ENCODE measurements at regions not wholly inside any gene's neighbourhood (a gene's known extent, or its start where the extent isn't known, plus 50 kb on each side); places are given as distances from the start of the nearest gene placed in this dataset.
A peak's percentile ranks its signal among the peaks of the same experiment; 100 is the strongest.

GRCh38 chr13:60335531-60335930 lies 61.5 kb upstream of the TDRD3 start:
- Histone ChIP-seq H2AFZ (ENCODE audit: low read length) (no peak overlapping the region), H3K27me3 (replicated peaks in 1 of 4; ENCODE audit: control insufficient read depth in 3 of 4, extremely low read depth in 1 of 4, insufficient read depth in 3 of 4, low read length in 3 of 4) (no peaks in the 10 kb centered on the region), H3K56ac (replicated peaks; ENCODE audit: insufficient read length, low read depth, low read length) (no peak overlapping the region), H4K20me1 (replicated peaks in 1 of 2; ENCODE audit: control insufficient read depth in 1 of 2, insufficient read depth in 2 of 2, low read length in 2 of 2) (no peaks in the 10 kb centered on the region), H3K23me2 (ENCODE audit: low read depth, low read length) (no peaks in the 10 kb centered on the region), H3K18ac (ENCODE audit: extremely low read depth, low read length) (no peak overlapping the region), H4K5ac (ENCODE audit: insufficient read length, low read depth, low read length) (no peak overlapping the region), H3K9ac (replicated peaks in 1 of 4; ENCODE audit: extremely low read depth in 1 of 4, low read depth in 3 of 4, low read length in 3 of 4) (no peak overlapping the region), H2AK5ac (ENCODE audit: low read depth, low read length) (no peak overlapping the region), H3K79me2 (ENCODE audit: control insufficient read depth in 1 of 2, insufficient read depth in 2 of 2, low read length in 2 of 2) (no peaks in the 10 kb centered on the region), H4K91ac (replicated peaks; ENCODE audit: insufficient read length, low read length) (no peak overlapping the region), H3K4ac (replicated peaks; ENCODE audit: insufficient read length, low read depth, low read length) (no peak overlapping the region), H3K27ac (ENCODE audit: low read depth, low read length) (no peak overlapping the region), H2BK15ac (ENCODE audit: low read length) (no peak overlapping the region), H2BK12ac (ENCODE audit: low read depth, low read length) (no peak overlapping the region), H2BK20ac (ENCODE audit: low read length) (no peak overlapping the region), H3K4me3 (ENCODE audit: extremely low read depth in 1 of 4, insufficient read depth in 2 of 4, low read depth in 3 of 4, low read length in 4 of 4) (no peak overlapping the region), H3K36me3 (ENCODE audit: control insufficient read depth in 2 of 4, insufficient read depth in 4 of 4, low read length in 3 of 4) (no peaks in the 10 kb centered on the region), H3K14ac (ENCODE audit: insufficient read length) (no peak overlapping the region), H3K4me2 (ENCODE audit: insufficient read depth in 1 of 2, low read depth in 2 of 2, low read length in 2 of 2) (no peak overlapping the region), H3K23ac (ENCODE audit: insufficient read length) (no peak overlapping the region), H2BK5ac (ENCODE audit: low read depth, low read length) (no peak overlapping the region), H3K4me1 (replicated peaks in 1 of 4; ENCODE audit: control insufficient read depth in 3 of 4, insufficient read depth in 4 of 4, low read length in 3 of 4) (peaks cover 0 to 7% (median 0%) of the 10 kb centered on the region in 4 experiments; a peak in 1 of 7 replicates), H3K9me3 (ENCODE audit: insufficient read depth in 2 of 2, low read depth in 1 of 2, low read length in 1 of 2) (no peaks in the 10 kb centered on the region; a peak in 1 of 4 replicates), H4K8ac (ENCODE audit: extremely low read depth, insufficient read depth, low read length) (no peak overlapping the region), H2BK120ac (replicated peaks; ENCODE audit: low read depth, low read length) (no peak overlapping the region), H3K79me1 (ENCODE audit: low read depth, low read length) (no peaks in the 10 kb centered on the region)
- FAIRE-seq, result no peak
- peak in 1 of 3 experiments; percentile 35; a peak in 1 of 4 replicates for TF ChIP-seq CTCF (IDR thresholded peaks at IDR 0.05; ENCODE audit: control extremely low read depth in 1 of 3, insufficient read depth in 1 of 3, low read depth in 1 of 3, low read length in 3 of 3)
- peak in 1 of 2 experiments; percentile 55 for TF ChIP-seq RAD21 (IDR thresholded peaks at IDR 0.05 in 1 of 2, conservative IDR thresholded peaks at IDR 0.05 in 1 of 2; ENCODE audit: low read depth in 2 of 2, low read length in 2 of 2)
- no peak for TF ChIP-seq RFX5 (IDR thresholded peaks at IDR 0.05; ENCODE audit: borderline replicate concordance, low read depth, low read length)
- TF ChIP-seq CTBP2 (IDR thresholded peaks at IDR 0.05; ENCODE audit: borderline replicate concordance, insufficient read depth, insufficient read length, low read length), result no peak
- no peak for DNase-seq (ENCODE audit: low read depth in 1 of 2, low spot score in 2 of 2)
- POLR2A ChIA-PET (ENCODE audit: partially characterized antibody), result no interaction called here
- CTCF ChIA-PET (ENCODE audit: partially characterized antibody), result interaction anchor here (0.6 to 6.6 kb wide), 11 partner anchors 8 to 866 kb away, joined by 3 to 62 read pairs (median 4); no protein-coding TSS in a partner anchor
- WGBS, 2 experiments (ENCODE audit: extremely low coverage in 1 of 2, insufficient coverage in 1 of 2, insufficient read length in 1 of 2, insufficient replicate concordance in 2 of 2, low coverage in 1 of 2, low lambda C conversion rate in 2 of 2, missing lambda C conversion rate in 1 of 2), result 3% methylated on average over 1 of the region's 1 CpG; no CpG with 5 or more reads in 1 of the 2 experiments
